Astrocyte (in vitro differentiated cells and primary cell): ENCODE measurements at regions not wholly inside any gene's neighbourhood (a gene's known extent, or its start where the extent isn't known, plus 50 kb on each side); places are given as distances from the start of the nearest gene placed in this dataset.

Experiments
- DNase-seq: peaks from one replicate; pipeline ENCODE4 v3.0.0-alpha.2; 2010; ENCODE audit warnings: low read depth
- FAIRE-seq: peaks from 2 replicates; lab custom pipeline; 2011; peaks lifted over from hg19 to GRCh38; lab: Jason Lieb, UNC
- H2AFZ ChIP-seq: 2 replicates; pipeline ENCODE4 v1.6.0; 2012; ENCODE audit warnings: low read depth, low read length, inconsistent platforms
- H3K27ac ChIP-seq: 2 replicates; pipeline ENCODE4 v1.5.1; 2011; ENCODE audit warnings: low read depth, low read length, inconsistent platforms
- H3K27me3 ChIP-seq: 2 replicates; pipeline ENCODE4 v1.6.0; 2011; ENCODE audit warnings: low read length, inconsistent platforms; ENCODE audit not compliant: insufficient read depth
- H3K36me3 ChIP-seq: 2 replicates; pipeline ENCODE4 v1.5.1; 2011; ENCODE audit warnings: low read length, inconsistent platforms; ENCODE audit not compliant: insufficient read depth
- H3K4me1 ChIP-seq: 2 replicates; pipeline ENCODE4 v1.5.1; 2011; ENCODE audit warnings: low read length, inconsistent platforms; ENCODE audit not compliant: insufficient read depth
- H3K4me2 ChIP-seq: 2 replicates; pipeline ENCODE4 v1.6.0; 2012; ENCODE audit warnings: low read length, inconsistent platforms
- H3K4me3 ChIP-seq: 2 replicates; pipeline ENCODE4 v1.5.1; 2011; ENCODE audit warnings: low read depth, mild to moderate bottlenecking, low read length, inconsistent platforms; ENCODE audit not compliant: insufficient read depth
- H3K79me2 ChIP-seq: 2 replicates; pipeline ENCODE4 v1.6.0; 2012; ENCODE audit warnings: mild to moderate bottlenecking, low read length, inconsistent platforms; ENCODE audit not compliant: insufficient read depth
- H3K9ac ChIP-seq: 2 replicates; pipeline ENCODE4 v1.6.0; 2012; ENCODE audit warnings: mild to moderate bottlenecking, low read length, inconsistent platforms
- H3K9me3 ChIP-seq: 2 replicates; pipeline ENCODE4 v1.5.1; 2012; ENCODE audit warnings: low read depth, mild to moderate bottlenecking, low read length, inconsistent platforms; ENCODE audit not compliant: insufficient read depth
- H4K20me1 ChIP-seq: 2 replicates; pipeline ENCODE4 v1.6.0; 2012; ENCODE audit warnings: low read length, inconsistent platforms; ENCODE audit not compliant: insufficient read depth
- H3K27ac Mint-ChIP-seq: one replicate; pipeline ENCODE4 v1.8.0; 2021; ENCODE audit warnings: mild to moderate bottlenecking, mixed read lengths; ENCODE audit not compliant: unreplicated experiment
- H3K27me3 Mint-ChIP-seq: one replicate; pipeline ENCODE4 v1.8.0; 2021; ENCODE audit warnings: low read depth, mixed read lengths; ENCODE audit not compliant: unreplicated experiment
- H3K36me3 Mint-ChIP-seq: one replicate; pipeline ENCODE4 v1.8.0; 2021; ENCODE audit warnings: low read depth, mixed read lengths; ENCODE audit not compliant: unreplicated experiment
- H3K4me1 Mint-ChIP-seq: one replicate; pipeline ENCODE4 v1.8.0; 2021; ENCODE audit warnings: low read depth, mixed read lengths; ENCODE audit not compliant: unreplicated experiment
- H3K4me3 Mint-ChIP-seq: one replicate; pipeline ENCODE4 v1.8.0; 2021; ENCODE audit warnings: mild to moderate bottlenecking, moderate library complexity, mixed read lengths; ENCODE audit not compliant: unreplicated experiment
- H3K9me3 Mint-ChIP-seq: one replicate; pipeline ENCODE4 v1.8.0; 2021; ENCODE audit warnings: mild to moderate bottlenecking, mixed read lengths; ENCODE audit not compliant: unreplicated experiment
- CTCF ChIP-seq: IDR thresholded peaks from 2 replicates; pipeline ENCODE4 v1.5.1; 2011; ENCODE audit warnings: low read depth, mild to moderate bottlenecking, inconsistent platforms, low read length, moderate library complexity; ENCODE audit not compliant: insufficient read depth
- EZH2 ChIP-seq: IDR thresholded peaks from 2 replicates; pipeline ENCODE4 v1.6.1; 2012; ENCODE audit warnings: mild to moderate bottlenecking, low read length, inconsistent platforms; ENCODE audit not compliant: insufficient read depth

GRCh38 chr12:115437061-115437567 is 753.1 kb upstream of the TBX3 start:
- Mint-ChIP-seq H3K9me3 (peaks cover 2% of the 10 kb centered on the region), H3K4me1 (no peaks in the 10 kb centered on the region), H3K27ac (no peak overlapping the region), H3K4me3 (no peak overlapping the region), H3K27me3 (peaks cover 20% of the 10 kb centered on the region), H3K36me3 (no peaks in the 10 kb centered on the region)
- no peak overlapping the region for H2AFZ ChIP-seq
- peak; percentile 8 for DNase-seq
- H3K9me3 ChIP-seq: no peaks in the 10 kb centered on the region
- no peaks in the 10 kb centered on the region for H3K27me3 ChIP-seq
- no peak overlapping the region for H3K9ac ChIP-seq
- FAIRE-seq: no peak
- H3K79me2 ChIP-seq: no peaks in the 10 kb centered on the region
- H3K27ac ChIP-seq: no peak overlapping the region
- no peak overlapping the region for H3K4me2 ChIP-seq
- peaks cover 7% of the 10 kb centered on the region for H3K4me1 ChIP-seq
- no peaks in the 10 kb centered on the region for H4K20me1 ChIP-seq
- no peak for TF ChIP-seq CTCF
- no peak for TF ChIP-seq EZH2
- no peaks in the 10 kb centered on the region for H3K36me3 ChIP-seq
- no peak overlapping the region for H3K4me3 ChIP-seq

DNA sequence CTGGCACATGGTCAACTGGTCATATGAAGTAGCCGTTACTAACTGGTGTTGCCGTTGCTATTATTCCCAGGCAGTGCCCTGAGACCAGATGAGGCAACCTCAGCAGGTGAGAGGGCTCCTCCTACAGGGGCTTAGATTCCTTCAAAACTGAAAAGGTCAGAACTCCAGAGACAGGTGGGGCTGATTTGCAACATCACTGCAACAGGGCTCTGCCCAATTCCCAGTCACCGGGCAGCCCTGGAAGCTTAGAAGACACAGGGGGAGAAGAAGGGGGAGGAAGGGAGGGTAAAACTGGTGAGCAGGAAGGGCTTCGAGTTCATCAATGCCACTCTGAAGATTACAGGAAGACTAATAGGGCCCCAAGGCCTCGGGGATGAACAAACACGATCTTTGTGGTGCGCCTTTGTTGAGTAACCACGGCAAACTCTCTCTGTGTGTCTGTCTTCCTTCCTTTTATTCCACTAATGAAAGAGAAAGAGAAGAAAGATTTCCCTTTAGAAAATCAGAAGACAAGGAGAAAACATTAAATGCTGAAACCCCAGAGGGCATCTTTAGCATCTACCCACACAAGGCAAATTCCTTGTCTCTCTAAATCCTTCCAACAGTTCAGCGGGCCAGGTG is 749.1 kb upstream of the TBX3 start:
- DNase-seq: no peak
- no peak for FAIRE-seq
- Histone ChIP-seq H3K27ac (no peak overlapping the region), H4K20me1 (no peaks in the 10 kb centered on the region), H3K79me2 (no peaks in the 10 kb centered on the region), H3K4me1 (no peaks in the 10 kb centered on the region), H3K9me3 (no peaks in the 10 kb centered on the region), H2AFZ (peak overlapping the region; percentile 11), H3K4me2 (no peak overlapping the region), H3K36me3 (no peaks in the 10 kb centered on the region), H3K4me3 (no peak overlapping the region), H3K9ac (no peak overlapping the region), H3K27me3 (no peaks in the 10 kb centered on the region)
- TF ChIP-seq EZH2: no peak
- TF ChIP-seq CTCF: no peak
- no peak overlapping the region for H3K4me3 Mint-ChIP-seq
- H3K4me1 Mint-ChIP-seq: no peaks in the 10 kb centered on the region
- peaks cover under 1% of the 10 kb centered on the region for H3K36me3 Mint-ChIP-seq
- peaks cover 18% of the 10 kb centered on the region for H3K27me3 Mint-ChIP-seq
- H3K9me3 Mint-ChIP-seq: no peaks in the 10 kb centered on the region
- H3K27ac Mint-ChIP-seq: no peak overlapping the region

DNA sequence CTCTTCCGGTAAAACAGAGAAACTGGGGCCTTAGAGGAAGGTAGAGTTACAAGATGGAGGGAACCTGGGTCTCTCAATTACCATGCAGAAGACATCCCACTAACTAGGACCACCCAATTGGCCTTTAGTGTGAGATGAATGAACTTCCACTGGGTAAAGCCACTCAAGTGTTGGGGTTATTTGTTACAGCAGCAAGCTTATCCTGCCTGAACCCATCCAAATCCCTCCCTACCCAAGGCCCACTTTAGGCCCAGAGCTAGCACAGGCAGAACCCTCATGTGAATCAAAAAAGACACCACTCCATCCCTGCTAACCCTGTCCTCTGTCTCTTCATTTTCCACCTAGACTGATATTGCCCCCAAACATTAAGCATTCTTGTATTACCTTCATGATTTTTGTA is 746.7 kb upstream of the TBX3 start:
- H3K27me3 Mint-ChIP-seq: peaks cover 24% of the 10 kb centered on the region
- Histone ChIP-seq H3K79me2 (no peaks in the 10 kb centered on the region), H3K4me2 (no peak overlapping the region), H3K36me3 (no peaks in the 10 kb centered on the region), H3K4me3 (no peak overlapping the region), H3K9me3 (no peaks in the 10 kb centered on the region), H3K27me3 (no peaks in the 10 kb centered on the region), H2AFZ (no peak overlapping the region), H3K4me1 (no peaks in the 10 kb centered on the region), H3K27ac (no peak overlapping the region), H3K9ac (no peak overlapping the region), H4K20me1 (no peaks in the 10 kb centered on the region)
- DNase-seq: no peak
- FAIRE-seq: no peak
- H3K27ac Mint-ChIP-seq: no peak overlapping the region
- peaks cover 3% of the 10 kb centered on the region for H3K36me3 Mint-ChIP-seq
- no peak overlapping the region for H3K4me3 Mint-ChIP-seq
- TF ChIP-seq CTCF: no peak
- TF ChIP-seq EZH2: no peak
- no peaks in the 10 kb centered on the region for H3K4me1 Mint-ChIP-seq
- H3K9me3 Mint-ChIP-seq: peaks cover 8% of the 10 kb centered on the region
